ENCODE measurements at regions not wholly inside any gene's neighbourhood (a gene's known extent, or its start where the extent isn't known, plus 50 kb on each side); places are given as distances from the start of the nearest gene placed in this dataset.
"Not testable (repeated sequence)": the region's sequence is repeated elsewhere in the genome, so short reads cannot be mapped to it uniquely, and the experiment has no call there.

- no peak for DNase-seq (ENCODE audit: low spot score)
These were observed 155.5 kb downstream of the MTX2 start for GRCh38 chr2:176424746-176425145.

GRCh38 chr2:176427549-176427948 is 158.3 kb downstream of the MTX2 start:
- no peak for DNase-seq (ENCODE audit: low spot score)

DNA sequence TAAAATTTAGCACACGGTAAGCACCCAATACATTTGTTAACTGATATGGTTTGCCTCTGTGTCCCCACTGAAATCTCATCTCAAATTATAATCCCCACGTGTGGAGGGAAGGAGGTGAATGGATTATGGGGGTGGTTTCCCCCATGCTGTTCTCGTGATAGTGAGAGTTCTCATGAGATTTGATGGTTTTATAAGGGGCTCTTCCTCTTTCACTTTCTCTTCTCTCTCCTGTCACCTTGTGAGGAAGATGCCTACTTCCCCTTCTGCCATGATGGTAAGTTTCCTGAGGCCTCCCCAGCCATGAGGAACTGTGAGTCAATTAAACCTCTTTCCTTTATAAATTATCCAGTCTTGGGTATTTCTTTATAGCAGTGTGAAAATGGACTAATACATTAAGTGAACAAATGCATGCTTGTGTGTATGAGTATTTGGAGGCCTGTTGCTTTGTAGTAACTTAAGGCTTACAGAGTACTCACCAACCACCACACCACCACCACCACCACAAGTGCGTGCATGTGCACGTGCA is 159.8 kb downstream of the MTX2 start:
- not testable (repeated sequence) for DNase-seq (ENCODE audit: low spot score)

- DNase-seq (ENCODE audit: low spot score), result no peak
These were observed 163.2 kb downstream of the MTX2 start for GRCh38 chr2:176432434-176432833.

GRCh38 chr2:176435729-176436128 is 166.5 kb downstream of the MTX2 start:
- no peak for DNase-seq (ENCODE audit: low spot score)

DNA sequence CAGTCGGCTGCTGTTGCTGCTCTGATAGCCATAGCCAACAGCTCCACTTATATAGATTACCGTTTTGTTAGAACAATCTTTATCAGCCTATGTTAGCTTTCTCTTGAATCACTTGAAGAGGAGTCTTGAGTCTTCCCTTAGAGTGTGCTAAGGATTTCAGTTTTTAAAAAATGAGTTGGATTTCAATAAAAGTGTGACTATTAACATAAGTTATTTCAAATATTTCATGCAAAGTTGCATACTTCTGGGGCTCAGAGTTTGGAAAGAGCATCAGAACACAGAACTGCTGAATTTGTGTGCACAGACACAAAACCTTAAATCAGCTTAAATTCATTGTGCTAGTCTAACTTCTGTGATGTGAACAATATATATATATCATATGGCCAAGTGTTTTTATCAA is 174.7 kb downstream of the MTX2 start:
- DNase-seq (ENCODE audit: low spot score), result no peak

- DNase-seq (ENCODE audit: low spot score), result no peak
These were observed 176.7 kb downstream of the MTX2 start for GRCh38 chr2:176445956-176446355.

GRCh38 chr2:176446718-176447414 is 177.6 kb downstream of the MTX2 start:
- DNase-seq (ENCODE audit: low spot score), result no peak

DNA sequence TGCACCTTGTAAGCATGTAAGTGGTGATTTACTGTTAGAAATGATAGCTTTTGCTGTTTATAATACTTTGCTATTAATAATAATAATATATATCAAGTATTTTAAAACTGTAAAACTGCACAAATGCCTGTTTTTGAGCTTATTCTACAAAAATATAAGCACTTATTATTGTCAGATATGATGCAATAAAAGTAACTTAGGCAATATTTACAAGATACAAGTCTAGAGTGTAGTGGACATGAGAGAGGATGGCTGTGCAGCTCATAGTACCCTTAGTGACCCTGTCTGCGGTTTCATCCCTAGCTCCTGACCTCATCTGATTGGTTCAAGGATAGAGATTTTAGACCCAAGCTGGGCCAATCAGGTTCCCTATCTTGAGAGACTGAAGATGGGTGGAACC is 178.4 kb downstream of the MTX2 start:
- DNase-seq (ENCODE audit: low spot score), result no peak

- no peak for DNase-seq (ENCODE audit: low spot score)
These were observed 180.6 kb downstream of the MTX2 start for GRCh38 chr2:176449852-176450251.

DNA sequence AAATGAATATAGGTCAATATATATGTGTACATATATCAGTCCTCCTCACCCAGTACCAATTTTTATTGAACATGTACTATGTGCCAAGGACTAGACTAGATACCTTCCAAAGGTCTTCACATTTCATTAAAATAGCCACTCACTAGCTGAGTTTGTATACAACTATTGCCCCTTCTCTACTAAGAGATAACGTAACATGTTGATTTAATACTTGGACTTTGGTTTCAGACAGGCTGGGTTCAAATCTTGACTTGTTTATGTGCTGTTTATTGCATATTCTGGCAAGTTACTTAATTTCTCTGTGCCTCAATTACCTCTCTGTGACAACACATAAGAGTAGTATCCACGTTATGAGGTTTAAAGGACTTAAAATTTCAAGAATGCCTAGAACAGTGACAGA is 184.5 kb downstream of the MTX2 start:
- DNase-seq (ENCODE audit: low spot score), result no peak

DNA sequence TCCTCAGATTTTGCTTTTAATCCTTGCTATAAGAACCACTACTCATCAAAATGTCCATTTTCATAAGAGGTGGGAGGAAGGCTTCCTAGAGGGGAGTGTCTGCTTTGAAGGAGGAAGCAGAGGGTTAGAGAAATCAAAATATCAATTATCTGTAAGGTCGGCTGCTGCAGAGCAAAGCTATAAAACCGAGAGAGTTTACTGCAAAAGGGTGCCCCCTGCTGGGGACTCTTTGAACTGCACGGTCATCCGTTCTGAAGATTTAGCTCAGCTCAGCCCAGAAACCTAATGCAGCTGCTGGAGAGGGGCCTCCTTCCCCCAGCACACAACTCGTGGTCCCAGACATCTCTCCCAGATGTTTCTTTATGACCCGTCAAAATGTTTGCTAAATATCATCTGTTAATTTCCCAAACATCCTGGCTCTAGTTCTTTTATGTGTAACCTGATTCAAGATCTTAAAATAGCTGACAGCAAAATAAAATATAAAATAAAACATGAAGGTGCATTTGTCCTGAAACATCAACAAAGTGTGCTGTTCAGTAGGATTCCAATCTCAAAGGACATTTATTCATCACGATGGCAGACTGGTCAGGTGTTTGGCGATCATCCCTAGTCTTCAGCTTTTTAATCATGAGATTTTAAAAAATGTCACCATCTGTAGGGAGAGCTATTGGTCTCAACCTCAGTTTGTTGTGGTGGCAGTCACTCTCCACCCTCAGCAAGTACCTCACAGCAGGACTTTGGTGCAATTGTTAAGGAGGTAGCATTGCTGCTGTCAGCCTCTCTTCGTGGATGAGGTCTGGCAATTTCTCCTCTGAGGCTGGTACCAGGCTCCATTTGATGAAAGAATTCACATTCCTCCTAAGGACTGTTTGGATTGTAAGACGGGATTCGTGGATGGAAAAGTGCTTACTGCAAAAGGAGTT is 185.9 kb downstream of the MTX2 start:
- DNase-seq (ENCODE audit: low spot score), result peak; percentile 85

DNA sequence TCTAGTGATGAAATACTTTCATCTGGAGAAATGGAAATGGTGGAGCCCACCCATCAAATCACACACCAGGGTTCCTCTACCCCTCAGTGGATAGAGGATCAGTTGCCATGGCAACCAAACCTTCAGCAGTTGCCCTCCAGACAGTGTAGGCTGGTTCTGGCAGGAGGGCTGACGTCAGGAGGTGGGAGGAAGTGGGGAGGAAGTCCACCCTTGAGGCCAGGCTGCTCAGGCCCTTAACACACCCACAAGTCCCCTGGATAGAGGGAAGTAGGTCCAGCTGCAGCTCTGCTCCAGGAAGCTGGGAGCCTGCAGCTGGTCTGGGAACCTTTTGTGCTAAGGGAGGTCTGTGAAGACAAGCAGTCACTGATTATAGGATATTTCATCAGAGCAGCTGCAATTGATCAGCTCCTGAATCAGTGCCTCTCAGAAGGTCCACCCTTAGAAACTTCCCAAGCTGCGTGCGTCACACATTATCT is 186.6 kb downstream of the MTX2 start:
- no peak for DNase-seq (ENCODE audit: low spot score)

DNA sequence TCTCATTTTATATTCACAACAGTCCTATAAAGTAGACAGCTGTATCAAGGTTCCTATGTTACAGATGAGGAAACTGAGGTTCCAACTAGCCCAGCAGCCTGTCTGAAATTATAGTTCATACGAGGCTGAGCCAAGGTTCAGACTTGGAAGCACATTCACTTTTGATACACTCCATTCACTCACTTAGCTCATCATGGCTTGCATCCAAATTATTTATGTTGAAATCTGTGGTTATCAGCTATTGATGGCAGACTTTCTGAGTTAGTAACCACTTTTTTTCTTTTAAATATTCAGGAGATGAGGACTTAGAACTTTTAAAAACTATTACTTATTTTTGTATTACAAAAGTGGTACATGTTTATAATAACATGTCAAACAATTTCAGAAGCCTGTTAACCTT is 188.2 kb downstream of the MTX2 start:
- DNase-seq (ENCODE audit: low spot score), result no peak

GRCh38 chr2:176461098-176461808 is 192.0 kb downstream of the MTX2 start:
- DNase-seq (ENCODE audit: low spot score), result no peak

- DNase-seq (ENCODE audit: low spot score), result no peak
These were observed 192.8 kb downstream of the MTX2 start for GRCh38 chr2:176461809-176462670.

DNA sequence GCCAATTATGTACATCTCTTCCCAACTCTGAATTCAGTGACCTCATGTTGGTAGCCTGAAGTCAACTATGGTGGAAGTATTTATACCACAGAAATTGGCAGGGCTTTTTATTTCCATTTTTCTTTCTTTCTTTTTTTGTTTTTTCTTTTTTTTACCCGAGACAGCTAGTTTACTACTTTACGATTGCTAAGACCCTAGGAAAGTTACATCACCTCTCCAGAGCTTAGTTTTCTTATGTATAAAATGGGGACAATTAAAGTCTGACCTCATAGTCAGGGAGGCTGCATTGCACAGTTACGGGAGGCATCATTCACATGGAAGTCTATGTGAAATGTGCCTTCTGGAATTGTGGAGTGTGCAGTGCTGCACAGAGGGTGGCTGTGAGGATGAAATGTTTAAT is 194.3 kb downstream of the MTX2 start:
- no peak for DNase-seq (ENCODE audit: low spot score)

- no peak for DNase-seq (ENCODE audit: low spot score)
These were observed 195.8 kb downstream of the MTX2 start for GRCh38 chr2:176464886-176465564.

DNA sequence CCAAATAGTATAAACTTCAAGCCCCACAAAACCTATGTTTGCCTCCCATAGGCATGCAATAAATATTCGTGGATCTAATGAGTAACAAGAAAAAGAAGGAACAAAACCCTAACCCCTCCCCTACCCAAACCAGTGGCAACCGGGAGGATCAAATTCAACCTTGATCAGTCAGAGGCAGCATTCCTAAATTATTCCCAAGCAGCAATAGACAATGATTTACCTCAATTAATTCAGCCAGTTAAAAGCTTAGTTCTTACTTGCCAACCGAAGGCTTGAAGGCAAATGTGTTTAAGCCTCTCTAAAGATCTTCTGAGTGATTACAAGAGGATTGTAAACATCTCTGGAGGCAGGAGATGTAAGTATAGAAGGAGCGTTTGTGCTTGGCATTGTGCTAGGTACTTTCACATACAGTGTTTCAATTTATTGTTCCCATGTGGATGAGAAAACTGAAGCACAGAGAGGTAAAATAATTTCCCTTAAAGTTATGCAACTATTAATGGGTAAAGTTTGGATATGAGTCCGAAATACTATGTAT is 197.7 kb downstream of the MTX2 start:
- DNase-seq (ENCODE audit: low spot score), result no peak

DNA sequence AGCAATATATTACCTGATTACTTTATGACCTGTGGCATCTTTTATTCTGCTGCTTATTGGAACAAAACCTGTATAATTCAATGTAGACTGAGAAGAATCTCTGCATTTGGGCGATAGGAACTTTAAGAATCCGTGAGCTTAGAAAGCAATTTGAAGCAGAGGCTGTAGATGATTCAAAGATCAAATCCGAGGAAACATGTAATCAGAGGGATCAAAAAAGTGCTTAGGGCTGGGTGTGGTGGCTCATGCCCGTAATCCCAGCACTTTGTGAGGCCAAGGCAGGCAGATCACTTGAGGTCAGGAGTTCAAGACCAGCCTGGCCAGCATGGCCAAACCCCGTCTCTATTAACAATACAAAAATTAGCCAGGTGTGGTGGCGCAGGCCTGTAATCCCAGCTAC is 198.4 kb downstream of the MTX2 start:
- no peak for DNase-seq (ENCODE audit: low spot score)
